COLO668 (cell line): ENCODE measurements at regions not wholly inside any gene's neighbourhood (a gene's known extent, or its start where the extent isn't known, plus 50 kb on each side); places are given as distances from the start of the nearest gene placed in this dataset.

ENCODE experiments used
- DNase-seq: peaks from one replicate; lab custom pipeline; 2025; ENCODE audit not compliant: unreplicated experiment; lab: John Stamatoyannopoulos, UW

- DNase-seq = no peak
Observed at GRCh38 chr6:22878706-22879105, 309.3 kb downstream of the HDGFL1 start.

- no peak for DNase-seq
Observed at GRCh38 chr6:22880686-22881433, 311.5 kb downstream of the HDGFL1 start.

GRCh38 chr6:22882581-22882980, 313.2 kb downstream of the HDGFL1 start:
- DNase-seq = no peak

- no peak for DNase-seq
Observed at GRCh38 chr6:22883061-22883717, 313.8 kb downstream of the HDGFL1 start.

GRCh38 chr6:22884456-22884855, 315.1 kb downstream of the HDGFL1 start:
- no peak for DNase-seq

- DNase-seq = no peak
Observed at GRCh38 chr6:22886650-22887581, 317.6 kb downstream of the HDGFL1 start.

- no peak for DNase-seq
Observed at GRCh38 chr6:22888163-22888752, 318.9 kb downstream of the HDGFL1 start.

- no peak for DNase-seq
Observed at GRCh38 chr6:22891934-22892333, 322.6 kb downstream of the HDGFL1 start.

GRCh38 chr6:22892452-22892851, 323.1 kb downstream of the HDGFL1 start:
- no peak for DNase-seq

- no peak for DNase-seq
Observed at GRCh38 chr6:22896696-22897095, 327.3 kb downstream of the HDGFL1 start.

GRCh38 chr6:22899426-22899825, 330.1 kb downstream of the HDGFL1 start:
- no peak for DNase-seq

GRCh38 chr6:22903826-22904225, 334.5 kb downstream of the HDGFL1 start:
- no peak for DNase-seq

- no peak for DNase-seq
Observed at GRCh38 chr6:22904431-22904830, 335.1 kb downstream of the HDGFL1 start.

GRCh38 chr6:22906091-22906549, 336.8 kb downstream of the HDGFL1 start:
- DNase-seq = no peak

- DNase-seq = no peak
Observed at GRCh38 chr6:22907085-22907484, 337.7 kb downstream of the HDGFL1 start.

GRCh38 chr6:22910370-22910769, 341.0 kb downstream of the HDGFL1 start:
- DNase-seq = no peak

- DNase-seq = no peak
Observed at GRCh38 chr6:22913612-22914011, 344.2 kb downstream of the HDGFL1 start.

- DNase-seq = no peak
Observed at GRCh38 chr6:22917344-22917743, 348.0 kb downstream of the HDGFL1 start.

- DNase-seq = no peak
Observed at GRCh38 chr6:22921828-22922227, 352.5 kb downstream of the HDGFL1 start.

GRCh38 chr6:22925304-22925835, 356.0 kb downstream of the HDGFL1 start:
- no peak for DNase-seq
